HG03064 (cell line): ENCODE measurements at regions not wholly inside any gene's neighbourhood (a gene's known extent, or its start where the extent isn't known, plus 50 kb on each side); places are given as distances from the start of the nearest gene placed in this dataset.
"Not testable (repeated sequence)": the region's sequence is repeated elsewhere in the genome, so short reads cannot be mapped to it uniquely, and the experiment has no call there.

Source experiments
- ATAC-seq: cut with Tn5 transposase; IDR thresholded peaks from one replicate; pipeline ENCODE4 v1.9.1; 2021; ENCODE audit warnings: low read depth; ENCODE audit not compliant: unreplicated experiment

DNA sequence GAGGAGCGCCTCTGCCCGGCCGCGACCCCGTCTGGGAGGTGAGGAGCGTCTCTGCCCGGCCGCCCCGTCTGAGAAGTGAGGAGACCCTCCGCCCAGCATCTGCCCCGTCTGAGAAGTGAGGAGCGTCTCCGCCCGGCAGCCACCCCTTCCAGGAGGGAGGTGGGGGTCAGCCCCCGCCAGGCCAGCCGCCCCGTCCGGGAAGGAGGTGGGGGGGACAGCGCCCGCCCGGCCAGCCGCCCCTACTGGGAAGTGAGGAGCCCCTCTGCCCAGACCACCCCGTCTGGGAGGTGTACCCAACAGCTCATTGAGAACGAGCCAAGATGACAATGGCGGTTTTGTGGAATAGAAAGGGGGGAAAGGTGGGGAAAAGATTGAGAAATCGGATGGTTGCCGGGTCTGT, 164.6 kb downstream of the TEX36 start:
- ATAC-seq, result not testable (repeated sequence)

- ATAC-seq, result no peak
These were observed 167.4 kb downstream of the TEX36 start for GRCh38 chr10:125515571-125515970.

GRCh38 chr10:125514206-125515162, 168.5 kb downstream of the TEX36 start:
- ATAC-seq, result no peak

- no peak for ATAC-seq
These were observed 169.4 kb downstream of the TEX36 start for GRCh38 chr10:125513429-125514182.

DNA sequence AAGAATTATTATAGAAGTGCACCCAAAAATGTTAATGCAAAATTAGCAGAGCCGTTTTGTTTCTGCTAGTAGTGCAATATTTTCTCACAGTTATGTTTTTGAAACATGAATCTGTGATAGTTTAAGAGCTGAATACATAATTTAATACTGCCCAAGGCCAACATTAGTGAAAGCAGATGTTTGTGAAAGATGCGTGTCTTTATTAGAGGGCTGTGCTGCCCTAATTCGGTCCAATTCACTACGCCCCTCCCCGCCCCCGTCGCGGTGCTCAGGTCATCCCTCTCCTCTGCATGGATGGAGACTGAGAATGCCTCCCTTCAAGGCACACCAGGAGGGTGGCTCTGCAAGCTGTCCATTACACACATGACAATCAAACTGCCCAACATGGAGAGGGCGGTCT, 172.0 kb downstream of the TEX36 start:
- no peak for ATAC-seq

GRCh38 chr10:125505648-125506047, 177.3 kb downstream of the TEX36 start:
- no peak for ATAC-seq

- no peak for ATAC-seq
These were observed 180.7 kb downstream of the TEX36 start for GRCh38 chr10:125502276-125502675.

DNA sequence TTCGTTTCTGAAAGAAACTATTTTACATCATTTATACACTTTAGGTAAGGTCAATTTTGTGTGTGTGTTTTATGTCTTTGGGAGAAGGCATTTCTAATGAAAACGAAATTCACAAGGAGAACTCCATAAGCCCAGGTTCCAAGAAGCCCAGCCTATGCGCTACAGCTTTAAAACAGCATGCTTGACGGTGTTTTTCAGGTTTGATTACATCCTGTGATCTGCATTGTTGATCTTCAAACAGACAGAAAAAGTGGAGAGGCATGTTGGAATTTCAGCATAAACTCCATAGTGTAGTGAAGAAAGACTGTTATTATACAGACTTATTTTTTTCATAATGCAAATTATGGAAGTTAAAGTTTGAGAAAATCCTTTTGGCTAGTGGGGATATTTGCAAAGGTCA, 187.6 kb downstream of the TEX36 start:
- no peak for ATAC-seq

GRCh38 chr10:125494651-125495239, 188.2 kb downstream of the TEX36 start:
- ATAC-seq, result no peak

- no peak for ATAC-seq
These were observed 191.6 kb downstream of the TEX36 start for GRCh38 chr10:125491381-125491780.

DNA sequence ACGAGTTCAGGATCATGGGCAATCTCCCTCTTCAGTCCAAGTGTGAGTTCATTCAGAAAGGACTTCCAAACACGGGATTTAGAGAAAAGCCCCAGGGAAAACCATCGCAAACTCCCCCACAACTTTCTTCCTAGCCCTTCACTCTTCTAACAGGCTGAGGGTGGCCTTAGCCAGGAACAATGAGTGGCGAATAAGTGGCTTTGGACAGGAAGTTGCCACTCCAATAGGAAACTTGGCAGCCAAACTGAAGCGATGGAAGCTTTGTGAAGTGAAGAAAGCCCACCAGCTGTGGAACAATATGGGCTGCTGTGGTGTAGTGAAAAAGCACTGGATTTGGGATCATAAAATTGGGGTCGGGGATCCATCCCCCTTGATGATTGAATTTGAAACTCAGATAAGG, 193.2 kb downstream of the TEX36 start:
- ATAC-seq, result no peak

DNA sequence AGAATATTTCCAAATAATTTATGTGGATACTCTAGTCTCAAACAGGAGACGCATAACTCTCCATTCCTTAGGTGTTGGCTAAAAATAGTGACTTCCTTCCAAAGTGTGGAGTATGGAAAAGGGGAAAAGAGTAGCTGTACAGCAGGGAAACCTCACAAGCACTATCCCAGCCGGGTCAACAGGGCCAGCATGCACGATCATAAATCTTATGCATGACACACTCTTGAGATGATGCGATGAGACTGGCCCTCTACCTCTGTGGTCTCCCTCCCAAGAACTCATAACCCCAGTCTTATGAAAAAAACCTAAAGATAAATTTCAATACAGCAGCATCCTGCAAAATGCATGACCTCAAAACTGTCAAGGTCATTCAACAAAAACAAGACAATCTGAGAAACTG, 197.3 kb downstream of the TEX36 start:
- ATAC-seq, result no peak

DNA sequence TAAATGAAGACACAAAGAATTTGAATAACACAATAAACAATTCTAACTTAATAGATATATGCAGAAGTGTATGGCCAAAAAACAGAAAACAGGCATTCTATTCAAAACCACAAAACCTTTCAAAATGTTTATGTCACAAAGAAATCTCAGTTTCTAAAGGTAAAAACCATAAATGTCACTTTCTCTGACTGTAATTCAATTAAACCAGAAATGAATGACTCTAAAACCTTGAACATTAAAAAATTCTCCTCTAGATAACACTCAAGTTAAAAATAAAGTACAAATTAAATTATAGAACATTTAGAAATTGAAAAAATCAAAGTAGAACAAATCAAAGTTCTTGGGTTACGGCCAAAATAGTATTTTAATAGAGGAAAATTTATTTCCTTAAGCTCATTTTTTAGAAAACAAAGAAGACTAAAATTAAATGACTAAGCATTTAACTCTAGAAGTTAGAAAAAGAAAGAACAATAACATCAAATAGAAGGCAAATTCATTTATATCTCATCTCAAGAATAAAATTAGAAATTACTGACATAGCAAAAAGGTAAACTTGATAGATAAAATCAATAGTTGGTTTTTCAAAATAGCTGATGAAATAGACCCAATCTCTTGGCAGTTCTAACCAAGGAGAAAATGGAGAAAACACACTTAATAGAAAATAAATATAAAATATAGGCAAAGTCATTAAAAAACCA, 198.8 kb downstream of the TEX36 start:
- no peak for ATAC-seq

GRCh38 chr10:125482637-125483036, 200.3 kb downstream of the TEX36 start:
- no peak for ATAC-seq

DNA sequence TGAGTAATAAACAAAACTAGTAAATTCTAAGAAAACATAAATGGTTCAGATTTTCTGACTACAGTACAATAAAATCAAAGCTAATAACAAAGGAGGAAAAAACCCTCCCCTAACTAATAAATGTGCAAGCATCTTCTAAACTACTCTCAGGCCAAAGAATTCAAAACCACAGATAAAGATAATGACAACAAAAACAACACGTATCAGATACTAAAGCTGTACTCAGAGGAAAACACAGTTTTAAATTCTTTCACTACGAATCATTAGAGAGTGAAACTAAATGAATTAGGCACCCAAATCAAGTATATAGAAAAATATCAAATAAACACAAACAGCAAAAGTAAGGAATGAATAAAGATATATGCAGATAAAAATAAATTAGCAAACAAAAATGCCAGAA, 200.9 kb downstream of the TEX36 start:
- ATAC-seq, result no peak

DNA sequence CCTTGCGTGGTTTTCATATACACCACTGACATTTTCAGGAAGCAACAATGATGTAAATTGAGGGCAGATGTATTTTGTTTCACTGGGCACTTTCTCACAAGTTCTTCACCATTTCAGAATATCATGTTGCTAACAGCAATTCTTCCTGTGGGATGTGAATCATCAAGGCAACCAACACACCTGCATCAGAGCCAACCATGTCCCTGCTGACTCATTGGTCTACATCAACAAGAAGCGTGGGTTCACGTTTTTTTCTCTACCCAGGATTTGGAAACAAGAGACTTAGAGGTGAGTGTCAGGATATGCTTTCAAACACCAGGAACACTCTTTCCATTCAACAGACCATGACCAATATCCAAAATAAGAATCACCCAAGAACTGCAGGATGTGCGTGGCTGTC, 203.9 kb downstream of the TEX36 start:
- ATAC-seq, result no peak

DNA sequence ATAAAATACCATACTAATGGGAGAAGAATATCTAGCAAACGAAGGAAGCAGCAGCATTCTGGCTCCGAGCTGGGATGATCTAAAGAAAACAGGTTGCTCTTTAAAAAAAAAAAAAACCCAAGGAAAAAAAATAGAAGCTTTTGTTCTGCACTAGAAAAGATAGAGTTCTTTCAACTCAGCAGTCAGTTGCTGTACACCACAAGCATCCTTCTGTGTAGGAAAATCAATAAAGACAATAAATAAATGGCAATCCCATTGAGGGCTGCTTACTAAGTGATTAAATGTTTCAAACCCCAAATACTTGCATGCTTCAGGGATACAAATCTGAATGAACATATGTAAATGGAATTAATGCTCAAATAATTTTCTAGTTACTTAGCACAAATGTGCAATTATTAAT, 207.1 kb downstream of the TEX36 start:
- ATAC-seq, result no peak

- ATAC-seq, result no peak
These were observed 209.7 kb downstream of the TEX36 start for GRCh38 chr10:125473143-125473793.

DNA sequence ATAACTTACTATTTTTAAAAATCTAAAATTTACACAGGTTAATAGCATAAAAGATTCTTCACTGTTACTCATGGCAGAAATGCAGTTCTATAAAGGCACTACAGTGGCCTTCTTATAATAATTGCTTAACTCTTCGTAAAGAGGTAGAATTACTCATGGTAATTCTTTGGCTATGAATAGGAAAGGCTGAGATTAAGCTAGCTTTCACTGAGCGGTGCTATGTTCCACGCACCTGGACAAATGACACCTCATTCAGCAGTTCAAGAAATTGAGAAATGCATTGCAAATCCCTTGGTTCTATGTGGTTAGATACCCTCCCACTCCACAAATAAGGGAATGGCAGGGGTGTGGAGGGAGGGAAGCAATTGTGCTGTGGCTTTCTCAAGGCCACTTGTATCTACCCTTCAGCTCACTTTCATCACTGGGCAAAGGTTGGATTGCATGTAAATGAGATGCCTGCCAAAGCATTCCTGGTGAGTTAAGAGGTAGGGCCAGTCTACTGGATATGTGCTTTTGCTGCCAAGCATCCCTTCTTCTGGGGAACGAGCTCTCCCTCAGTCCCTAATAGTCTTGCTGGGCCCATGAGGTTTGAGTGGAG, 210.9 kb downstream of the TEX36 start:
- ATAC-seq, result no peak

- ATAC-seq, result no peak
These were observed 214.7 kb downstream of the TEX36 start for GRCh38 chr10:125468278-125468677.
